ENCODE measurements at regions not wholly inside any gene's neighbourhood (a gene's known extent, or its start where the extent isn't known, plus 50 kb on each side); places are given as distances from the start of the nearest gene placed in this dataset.

DNA sequence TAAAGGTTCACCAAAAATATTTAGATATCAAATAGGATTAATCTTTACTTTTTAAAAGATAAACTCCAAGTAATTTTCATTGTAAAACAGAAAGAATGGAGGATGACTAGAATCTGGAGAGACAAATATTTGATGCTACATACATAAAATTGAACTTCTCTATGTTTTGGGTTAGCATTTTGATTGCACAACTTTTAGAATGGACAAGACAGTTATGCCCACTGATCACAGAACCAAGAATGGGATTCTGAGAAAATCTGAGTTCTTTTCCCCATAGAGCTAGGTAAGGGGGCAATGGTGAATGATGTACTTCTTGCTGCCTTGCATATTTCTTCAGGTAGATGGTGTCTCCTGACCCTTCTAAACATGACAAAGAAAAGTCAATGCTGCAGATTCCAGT lies 191.2 kb upstream of the ZEB2 start:
- H3K36me3 ChIP-seq (ENCODE audit: control insufficient read depth in 2 of 3, insufficient read depth in 3 of 3, low read length in 3 of 3) = no peaks in the 10 kb centered on the region
- H3K9me3 ChIP-seq (ENCODE audit: control insufficient read depth in 2 of 3, insufficient read depth in 1 of 3, low read length in 3 of 3) = no peaks in the 10 kb centered on the region
- peaks cover 0 to 15% (median 0%) of the 10 kb centered on the region in 3 donors for H3K4me1 ChIP-seq (ENCODE audit: control insufficient read depth in 2 of 3, insufficient read depth in 2 of 3, low read depth in 1 of 3, low read length in 3 of 3)
- no peak for FAIRE-seq
- H3K27ac ChIP-seq (ENCODE audit: low read depth in 2 of 2, low read length in 2 of 2) = no peak overlapping the region
- TF ChIP-seq, protein P1, sequence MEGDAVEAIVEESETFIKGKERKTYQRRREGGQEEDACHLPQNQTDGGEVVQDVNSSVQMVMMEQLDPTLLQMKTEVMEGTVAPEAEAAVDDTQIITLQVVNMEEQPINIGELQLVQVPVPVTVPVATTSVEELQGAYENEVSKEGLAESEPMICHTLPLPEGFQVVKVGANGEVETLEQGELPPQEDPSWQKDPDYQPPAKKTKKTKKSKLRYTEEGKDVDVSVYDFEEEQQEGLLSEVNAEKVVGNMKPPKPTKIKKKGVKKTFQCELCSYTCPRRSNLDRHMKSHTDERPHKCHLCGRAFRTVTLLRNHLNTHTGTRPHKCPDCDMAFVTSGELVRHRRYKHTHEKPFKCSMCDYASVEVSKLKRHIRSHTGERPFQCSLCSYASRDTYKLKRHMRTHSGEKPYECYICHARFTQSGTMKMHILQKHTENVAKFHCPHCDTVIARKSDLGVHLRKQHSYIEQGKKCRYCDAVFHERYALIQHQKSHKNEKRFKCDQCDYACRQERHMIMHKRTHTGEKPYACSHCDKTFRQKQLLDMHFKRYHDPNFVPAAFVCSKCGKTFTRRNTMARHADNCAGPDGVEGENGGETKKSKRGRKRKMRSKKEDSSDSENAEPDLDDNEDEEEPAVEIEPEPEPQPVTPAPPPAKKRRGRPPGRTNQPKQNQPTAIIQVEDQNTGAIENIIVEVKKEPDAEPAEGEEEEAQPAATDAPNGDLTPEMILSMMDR (IDR thresholded peaks at IDR 0.05; ENCODE audit: borderline replicate concordance, extremely low read depth, insufficient read depth) = no peak
- intact Hi-C loops (cut with DNase I) = no loop called here
- no peak overlapping the region for H3K9ac ChIP-seq (ENCODE audit: low read length in 3 of 3)
- no peak for DNase-seq
- no peaks in the 10 kb centered on the region for H3K27me3 ChIP-seq (ENCODE audit: control insufficient read depth, insufficient read depth, low read length)
- no peak overlapping the region for H3K4me3 ChIP-seq (ENCODE audit: low read length in 3 of 3)

DNA sequence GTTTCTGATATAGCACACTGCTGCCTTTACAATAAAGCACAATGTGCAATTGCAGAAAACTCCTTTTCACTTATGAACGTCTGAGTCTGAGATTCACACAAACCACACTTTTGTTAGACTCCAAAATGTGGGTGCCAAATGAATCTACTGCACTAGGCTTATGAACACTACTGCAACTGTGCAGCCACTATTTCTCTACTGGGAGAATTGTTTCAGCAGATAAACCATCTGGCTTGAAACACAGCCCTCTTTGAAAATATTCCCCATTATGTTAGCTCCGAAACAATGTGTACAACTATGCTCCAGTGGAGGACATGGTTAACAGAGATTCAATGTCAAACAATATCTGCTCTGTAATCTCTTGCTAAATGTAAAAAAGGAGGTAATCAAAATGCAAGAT lies 188.7 kb upstream of the ZEB2 start:
- no peaks in the 10 kb centered on the region for H3K36me3 ChIP-seq (ENCODE audit: control insufficient read depth in 2 of 3, insufficient read depth in 3 of 3, low read length in 3 of 3)
- H3K27ac ChIP-seq (ENCODE audit: low read depth in 2 of 2, low read length in 2 of 2) = no peak overlapping the region
- TF ChIP-seq, protein P1 (IDR thresholded peaks at IDR 0.05; ENCODE audit: borderline replicate concordance, extremely low read depth, insufficient read depth) = no peak
- FAIRE-seq (no peak), DNase-seq (no peak)
- no peak overlapping the region for H3K4me3 ChIP-seq (ENCODE audit: low read length in 3 of 3)
- H3K9ac ChIP-seq (ENCODE audit: low read length in 3 of 3) = no peak overlapping the region
- H3K9me3 ChIP-seq (ENCODE audit: control insufficient read depth in 2 of 3, insufficient read depth in 1 of 3, low read length in 3 of 3) = no peaks in the 10 kb centered on the region
- peaks cover 0 to 15% (median 0%) of the 10 kb centered on the region in 3 donors for H3K4me1 ChIP-seq (ENCODE audit: control insufficient read depth in 2 of 3, insufficient read depth in 2 of 3, low read depth in 1 of 3, low read length in 3 of 3)
- H3K27me3 ChIP-seq (ENCODE audit: control insufficient read depth, insufficient read depth, low read length) = no peaks in the 10 kb centered on the region
- intact Hi-C loops (cut with DNase I) = no loop called here

DNA sequence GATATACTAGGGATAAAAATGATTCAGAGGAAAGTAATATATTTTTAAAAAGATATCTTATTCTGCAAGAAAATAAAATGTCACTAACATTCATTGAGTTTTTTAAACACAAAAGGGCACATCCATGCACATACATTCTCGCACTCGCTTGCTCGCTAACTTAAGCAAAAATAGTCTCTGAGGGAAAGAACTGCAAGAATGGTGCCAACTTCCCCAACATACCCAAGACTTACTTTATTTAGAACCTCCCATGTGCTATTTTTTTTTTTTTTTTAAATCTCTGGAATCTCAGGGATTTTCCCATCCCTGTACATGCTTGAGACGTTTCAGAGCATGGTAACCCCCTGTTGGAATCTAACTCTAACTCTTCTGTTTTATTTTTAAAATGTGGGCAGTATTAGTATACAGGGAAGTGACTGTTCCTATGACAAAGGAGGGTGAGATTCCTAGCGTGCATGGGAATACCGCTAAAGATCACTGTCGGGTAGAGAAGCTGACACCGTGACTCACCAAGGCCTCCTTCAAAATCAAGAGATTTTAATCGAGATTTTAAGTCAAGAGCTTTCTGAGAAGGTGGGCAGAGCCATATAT lies 187.9 kb upstream of the ZEB2 start:
- Histone ChIP-seq H3K9ac (ENCODE audit: low read length in 3 of 3) (no peak overlapping the region), H3K27ac (ENCODE audit: low read depth in 2 of 2, low read length in 2 of 2) (no peak overlapping the region), H3K4me1 (ENCODE audit: control insufficient read depth in 2 of 3, insufficient read depth in 2 of 3, low read depth in 1 of 3, low read length in 3 of 3) (peaks cover 0 to 15% (median 0%) of the 10 kb centered on the region in 3 donors), H3K27me3 (ENCODE audit: control insufficient read depth, insufficient read depth, low read length) (no peaks in the 10 kb centered on the region), H3K9me3 (ENCODE audit: control insufficient read depth in 2 of 3, insufficient read depth in 1 of 3, low read length in 3 of 3) (no peaks in the 10 kb centered on the region), H3K4me3 (ENCODE audit: low read length in 3 of 3) (no peak overlapping the region), H3K36me3 (ENCODE audit: control insufficient read depth in 2 of 3, insufficient read depth in 3 of 3, low read length in 3 of 3) (no peaks in the 10 kb centered on the region)
- intact Hi-C loops (cut with DNase I) = no loop called here
- no peak for DNase-seq
- no peak for FAIRE-seq
- TF ChIP-seq, protein P1 (IDR thresholded peaks at IDR 0.05; ENCODE audit: borderline replicate concordance, extremely low read depth, insufficient read depth) = no peak

DNA sequence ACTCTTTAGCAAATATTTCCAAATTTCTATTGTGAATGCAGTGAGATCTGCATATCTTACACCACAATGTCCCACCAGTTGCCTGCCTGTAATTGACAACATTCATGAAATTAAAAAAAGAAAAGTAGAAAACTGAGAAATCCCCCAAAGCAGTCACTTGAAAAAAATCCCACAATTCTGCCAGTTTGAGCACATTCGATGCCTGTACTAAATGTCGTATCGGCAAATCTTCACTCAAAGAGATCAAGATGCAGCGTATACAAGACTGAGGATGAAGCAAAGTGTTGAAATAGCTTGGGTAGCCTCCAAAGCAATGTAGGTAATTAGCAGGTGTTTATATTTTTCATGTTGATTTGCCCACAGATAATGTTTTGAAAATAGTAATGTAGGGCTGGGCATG lies 186.7 kb upstream of the ZEB2 start:
- Histone ChIP-seq H3K9ac (ENCODE audit: low read length in 3 of 3) (no peak overlapping the region), H3K27ac (ENCODE audit: low read depth in 2 of 2, low read length in 2 of 2) (no peak overlapping the region)
- TF ChIP-seq, protein P1 (IDR thresholded peaks at IDR 0.05; ENCODE audit: borderline replicate concordance, extremely low read depth, insufficient read depth) = no peak

More for the DNA sequence above, 186.7 kb upstream of the ZEB2 start:
- H3K4me1 ChIP-seq (ENCODE audit: control insufficient read depth in 2 of 3, insufficient read depth in 2 of 3, low read depth in 1 of 3, low read length in 3 of 3) = peaks cover 0 to 3% (median 0%) of the 10 kb centered on the region in 3 donors
- no peak for FAIRE-seq
- H3K36me3 ChIP-seq (ENCODE audit: control insufficient read depth in 2 of 3, insufficient read depth in 3 of 3, low read length in 3 of 3) = no peaks in the 10 kb centered on the region
- no peak overlapping the region for H3K4me3 ChIP-seq (ENCODE audit: low read length in 3 of 3)
- intact Hi-C loops (cut with DNase I) = no loop called here
- no peaks in the 10 kb centered on the region for H3K27me3 ChIP-seq (ENCODE audit: control insufficient read depth, insufficient read depth, low read length)
- no peak for DNase-seq
- no peaks in the 10 kb centered on the region for H3K9me3 ChIP-seq (ENCODE audit: control insufficient read depth in 2 of 3, insufficient read depth in 1 of 3, low read length in 3 of 3)

All from kidney (tissue), 13 donors.